Suprapubic skin (tissue), 4 donors: ENCODE measurements at regions not wholly inside any gene's neighbourhood (a gene's known extent, or its start where the extent isn't known, plus 50 kb on each side); places are given as distances from the start of the nearest gene placed in this dataset.

Experiments
- DNase-seq, 2 donors: peaks; one replicate each; pipeline ENCODE4 v3.0.0-alpha.2; 2019; ENCODE audit warnings: low spot score in 2 of 2
- H3K27ac ChIP-seq: fragments of 200-600 bp; sonication (generic); one replicate; pipeline ENCODE4 v1.5.1; 2019
- H3K27me3 ChIP-seq: fragments of 200-600 bp; sonication (generic); one replicate; pipeline ENCODE4 v1.5.1; 2019
- H3K36me3 ChIP-seq: fragments of 200-600 bp; sonication (generic); one replicate; pipeline ENCODE4 v1.5.1; 2019
- H3K4me1 ChIP-seq: fragments of 200-600 bp; sonication (generic); one replicate; pipeline ENCODE4 v1.5.1; 2019
- H3K4me3 ChIP-seq: fragments of 200-600 bp; sonication (generic); one replicate; pipeline ENCODE4 v1.5.1; 2019; ENCODE audit warnings: mild to moderate bottlenecking
- H3K9me3 ChIP-seq: fragments of 200-600 bp; sonication (generic); one replicate; pipeline ENCODE4 v1.5.1; 2019
- CTCF ChIP-seq, 2 donors: fragments of 200-600 bp in 1 of 2; fragments of 450-650 bp in 1 of 2; sonication (generic) in 1 of 2; IDR thresholded peaks; one replicate each; pipeline ENCODE4 v1.5.1; 2016 to 2019; ENCODE audit warnings: antibody characterized with exemption in 2 of 2, mild to moderate bottlenecking in 1 of 2, moderate library complexity in 1 of 2
- EP300 ChIP-seq: sonication (generic); formaldehyde crosslinking; IDR thresholded peaks from one replicate; pipeline ENCODE4 v1.6.1; 2017; ENCODE audit warnings: antibody characterized with exemption
- POLR2A ChIP-seq, 2 donors: fragments of 450-650 bp; IDR thresholded peaks; one replicate each; pipeline ENCODE4 v1.6.1; 2017; ENCODE audit warnings: antibody characterized with exemption in 2 of 2, mild to moderate bottlenecking in 2 of 2, moderate library complexity in 2 of 2
- POLR2AphosphoS5 ChIP-seq, 3 donors: sonication (generic); formaldehyde crosslinking; IDR thresholded peaks; one replicate each; pipeline ENCODE4 v1.6.1; 2017; ENCODE audit warnings: antibody characterized with exemption in 3 of 3
- WGBS: methylation state at CpG from one replicate; pipeline ENCODE4 v1.1.5; 2018; 5-methylcytosine and 5-hydroxymethylcytosine counted together

- H3K27ac ChIP-seq = no peak overlapping the region
- H3K4me3 ChIP-seq = no peak overlapping the region
- no peaks in the 10 kb centered on the region for H3K27me3 ChIP-seq
- no peaks in the 10 kb centered on the region for H3K9me3 ChIP-seq
- DNase-seq = no peak
- no peaks in the 10 kb centered on the region for H3K4me1 ChIP-seq
- no peak for TF ChIP-seq POLR2A (IDR thresholded peaks at IDR 0.05)
- no peak for TF ChIP-seq POLR2AphosphoS5 (IDR thresholded peaks at IDR 0.05)
- no peak for TF ChIP-seq EP300
- TF ChIP-seq CTCF (IDR thresholded peaks at IDR 0.05) = no peak
- no peaks in the 10 kb centered on the region for H3K36me3 ChIP-seq
Measured at GRCh38 chr5:18078157-18078556, 443.9 kb downstream of the TAF11L14 start.

GRCh38 chr5:18079831-18080230 is 445.6 kb downstream of the TAF11L14 start:
- Histone ChIP-seq H3K4me1 (no peaks in the 10 kb centered on the region), H3K27ac (no peak overlapping the region), H3K27me3 (no peaks in the 10 kb centered on the region), H3K9me3 (no peaks in the 10 kb centered on the region), H3K4me3 (no peak overlapping the region), H3K36me3 (no peaks in the 10 kb centered on the region)
- no peak for DNase-seq
- 88% methylated on average over 3 of the region's 3 CpGs for WGBS
- TF ChIP-seq CTCF (IDR thresholded peaks at IDR 0.05) (no peak), POLR2A (IDR thresholded peaks at IDR 0.05) (no peak), POLR2AphosphoS5 (IDR thresholded peaks at IDR 0.05) (no peak), EP300 (no peak)

- DNase-seq = no peak
- no peaks in the 10 kb centered on the region for H3K36me3 ChIP-seq
- no peaks in the 10 kb centered on the region for H3K27me3 ChIP-seq
- H3K4me1 ChIP-seq = no peaks in the 10 kb centered on the region
- no peak overlapping the region for H3K4me3 ChIP-seq
- H3K9me3 ChIP-seq = peaks cover 4% of the 10 kb centered on the region
- TF ChIP-seq CTCF (IDR thresholded peaks at IDR 0.05) (no peak), POLR2AphosphoS5 (IDR thresholded peaks at IDR 0.05) (no peak), POLR2A (IDR thresholded peaks at IDR 0.05) (no peak), EP300 (no peak)
- H3K27ac ChIP-seq = no peak overlapping the region
- 83% methylated on average over 9 of the region's 9 CpGs for WGBS
Measured at GRCh38 chr5:18088020-18088579, 453.8 kb downstream of the TAF11L14 start.

GRCh38 chr5:18090177-18090576 is 455.9 kb downstream of the TAF11L14 start:
- Histone ChIP-seq H3K27ac (no peak overlapping the region), H3K27me3 (no peaks in the 10 kb centered on the region), H3K36me3 (no peaks in the 10 kb centered on the region), H3K4me3 (no peak overlapping the region), H3K4me1 (no peaks in the 10 kb centered on the region), H3K9me3 (peaks cover 4% of the 10 kb centered on the region)
- no peak for TF ChIP-seq CTCF (IDR thresholded peaks at IDR 0.05)
- TF ChIP-seq EP300 = no peak
- no peak for TF ChIP-seq POLR2A (IDR thresholded peaks at IDR 0.05)
- no peak for TF ChIP-seq POLR2AphosphoS5 (IDR thresholded peaks at IDR 0.05)
- 87% methylated on average over 2 of the region's 2 CpGs for WGBS
- DNase-seq = no peak

- no peak for DNase-seq
- Histone ChIP-seq H3K27me3 (no peaks in the 10 kb centered on the region), H3K4me1 (no peaks in the 10 kb centered on the region), H3K36me3 (no peaks in the 10 kb centered on the region), H3K27ac (no peak overlapping the region), H3K9me3 (peaks cover 4% of the 10 kb centered on the region), H3K4me3 (no peak overlapping the region)
- 46% methylated on average over 2 of the region's 2 CpGs for WGBS
- TF ChIP-seq POLR2AphosphoS5 (IDR thresholded peaks at IDR 0.05) (no peak), EP300 (no peak), CTCF (IDR thresholded peaks at IDR 0.05) (no peak), POLR2A (IDR thresholded peaks at IDR 0.05) (no peak)
Measured at GRCh38 chr5:18091142-18091541, 456.9 kb downstream of the TAF11L14 start.
